NCI-H2081 treated with DMSO at 0.1 percent for 48 hours (cell line): ENCODE measurements at regions not wholly inside any gene's neighbourhood (a gene's known extent, or its start where the extent isn't known, plus 50 kb on each side); places are given as distances from the start of the nearest gene placed in this dataset.
"Not testable (repeated sequence)": the region's sequence is repeated elsewhere in the genome, so short reads cannot be mapped to it uniquely, and the experiment has no call there.

ENCODE experiments used
- DNase-seq: peaks from one replicate; lab custom pipeline; 2025; lab: John Stamatoyannopoulos, UW

- not testable (repeated sequence) for DNase-seq
These were observed 58.3 kb downstream of the ART5 start for GRCh38 chr11:3583476-3583875.

GRCh38 chr11:3581389-3581725 is 60.4 kb downstream of the ART5 start:
- DNase-seq: not testable (repeated sequence)

DNA sequence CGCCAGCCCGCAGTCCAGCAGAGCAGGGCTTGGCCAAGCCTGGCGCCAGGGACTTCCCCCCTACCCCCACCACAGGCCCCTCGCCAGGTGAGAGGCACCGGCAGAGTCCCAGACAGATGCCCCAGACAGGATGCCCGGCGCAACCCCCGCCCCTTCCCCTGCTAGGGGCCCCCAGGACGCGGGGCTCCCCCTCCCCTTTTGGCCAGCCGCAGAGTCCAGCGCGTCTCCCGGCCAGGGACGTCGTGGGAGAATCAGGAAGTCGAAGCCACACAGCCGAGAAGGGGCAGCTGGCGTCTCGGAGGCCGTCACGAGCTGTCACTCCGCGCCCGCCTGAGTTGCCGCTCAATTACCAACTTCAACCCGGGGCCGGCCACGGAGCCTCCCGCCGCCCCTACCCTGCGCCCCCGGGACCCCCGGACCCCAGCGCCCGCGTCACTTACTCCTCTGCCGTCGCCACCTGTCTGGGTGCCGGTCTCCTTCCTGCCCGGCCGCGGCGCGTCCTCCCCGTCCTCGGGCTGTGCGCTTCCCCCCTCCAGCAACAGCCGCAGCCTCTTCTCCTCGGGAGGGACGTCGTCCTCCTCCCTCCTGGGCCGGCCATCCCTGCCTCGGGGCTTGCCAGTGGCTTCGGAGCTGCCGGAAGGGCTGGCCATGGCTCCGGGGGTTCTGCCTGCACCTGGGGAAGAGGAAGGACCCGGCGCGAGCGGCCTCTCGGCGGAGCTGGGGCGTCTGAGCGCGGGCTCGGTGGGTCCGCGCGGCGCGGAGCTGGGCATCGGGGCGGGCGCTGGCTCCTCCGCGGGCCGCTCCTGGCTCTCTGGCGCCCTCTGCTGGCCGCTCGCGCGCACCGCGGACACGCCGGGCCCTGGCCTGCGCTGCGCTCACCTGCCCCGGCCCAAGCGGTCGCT is 61.1 kb downstream of the ART5 start:
- not testable (repeated sequence) for DNase-seq

- DNase-seq: not testable (repeated sequence)
These were observed 62.0 kb downstream of the ART5 start for GRCh38 chr11:3579600-3580459.

DNA sequence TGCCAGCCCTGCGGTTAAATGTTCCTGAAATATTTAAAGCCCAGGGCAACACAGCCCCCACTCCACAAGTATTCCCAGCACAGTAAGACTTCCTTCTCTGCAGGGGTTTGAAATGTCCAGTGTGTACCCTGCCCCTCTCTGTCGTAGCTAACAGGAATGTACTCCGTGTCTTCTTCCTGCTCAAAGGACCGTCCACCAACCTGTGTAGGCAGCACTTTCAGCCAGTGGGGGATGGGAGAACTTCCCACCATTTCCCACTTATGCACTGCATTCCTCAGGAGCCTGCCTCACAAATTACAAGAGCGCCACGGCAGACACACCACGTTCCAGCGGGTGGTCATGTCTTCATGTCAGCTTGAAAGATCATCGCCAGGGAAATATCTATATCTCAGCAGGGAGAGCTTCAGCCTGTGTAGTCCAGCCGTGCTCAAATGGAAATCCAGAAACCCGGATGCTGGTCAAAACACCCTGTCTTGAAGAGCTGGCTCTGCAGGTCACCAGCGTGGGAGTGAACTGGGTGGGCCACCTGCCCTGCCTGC is 65.7 kb downstream of the ART5 start:
- not testable (repeated sequence) for DNase-seq

DNA sequence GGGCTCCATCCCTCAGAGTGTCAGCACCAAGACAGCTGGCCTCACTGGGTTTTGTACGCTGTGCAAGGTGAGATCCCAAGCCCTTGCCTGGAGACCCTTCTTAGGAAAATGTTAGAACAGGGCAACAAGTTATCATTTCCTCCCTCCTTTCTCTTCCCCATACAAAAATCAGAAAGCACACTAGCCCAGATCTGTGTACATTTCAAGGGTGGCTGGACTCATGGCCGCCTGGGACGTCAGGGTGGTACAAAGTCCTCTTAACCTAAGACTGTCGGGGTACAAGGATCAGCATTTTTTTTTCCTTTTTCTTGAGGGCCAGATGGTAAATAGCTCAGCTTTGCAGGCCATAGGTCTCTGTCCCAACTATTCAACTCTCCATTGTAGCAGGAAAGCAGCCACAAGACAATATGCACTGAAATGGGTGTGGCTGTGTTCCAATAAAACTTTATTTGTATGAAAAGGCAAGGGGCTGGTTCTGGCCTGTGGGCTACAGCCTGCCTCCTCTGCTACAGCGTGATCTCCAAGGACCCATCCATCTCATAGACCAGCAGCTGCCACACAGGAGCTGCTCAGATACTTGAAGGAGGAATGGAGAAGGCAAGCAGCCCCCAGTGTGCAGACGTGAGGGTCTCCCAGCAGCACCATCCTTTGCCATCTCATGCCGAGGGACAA is 68.7 kb downstream of the ART5 start:
- not testable (repeated sequence) for DNase-seq

- not testable (repeated sequence) for DNase-seq
These were observed 70.0 kb downstream of the ART5 start for GRCh38 chr11:3571752-3572151.

- DNase-seq: not testable (repeated sequence)
These were observed 76.0 kb downstream of the ART5 start for GRCh38 chr11:3565838-3566237.

GRCh38 chr11:3564383-3564782 is 77.4 kb downstream of the ART5 start:
- DNase-seq: not testable (repeated sequence)

DNA sequence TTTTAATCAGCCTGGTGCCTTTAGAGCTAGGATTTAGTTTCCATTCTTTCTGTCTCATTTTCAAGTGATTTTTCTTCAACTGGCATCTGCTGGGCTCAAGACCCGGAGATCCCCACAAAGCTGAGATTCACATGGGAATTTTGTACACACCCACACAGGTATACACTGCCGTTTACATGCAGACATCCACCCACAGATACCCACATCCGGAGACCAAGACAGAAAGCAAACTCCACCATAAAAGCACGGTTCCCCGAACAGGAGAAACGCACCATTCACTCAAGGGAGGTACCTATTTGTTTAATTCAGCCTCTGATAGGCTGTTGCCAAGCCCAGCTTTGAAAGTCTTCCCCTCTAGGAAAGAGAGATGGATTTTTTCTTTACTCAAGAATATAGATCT is 87.2 kb downstream of the ART5 start:
- DNase-seq: not testable (repeated sequence)

- DNase-seq: not testable (repeated sequence)
These were observed 96.8 kb downstream of the ART5 start for GRCh38 chr11:3544990-3545389.

DNA sequence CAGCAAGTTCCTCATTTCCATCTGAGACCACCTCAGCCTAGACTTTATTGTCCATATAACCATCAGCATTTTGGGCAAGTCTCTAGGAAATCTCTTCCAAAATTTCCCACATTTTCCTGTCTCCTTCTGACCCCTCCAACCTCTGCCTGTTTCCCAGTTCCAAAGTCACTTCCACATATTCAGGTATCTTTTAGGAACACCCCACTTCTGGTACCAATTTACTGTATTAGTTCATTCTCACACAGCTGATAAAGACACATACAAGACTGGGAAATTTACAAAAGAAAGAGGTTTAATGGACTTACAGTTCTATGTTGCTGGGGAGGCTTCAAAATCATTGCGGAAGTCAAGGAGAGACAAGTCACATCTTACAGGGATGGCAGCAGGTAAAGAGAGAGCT is 103.6 kb downstream of the ART5 start:
- DNase-seq: not testable (repeated sequence)

- not testable (repeated sequence) for DNase-seq
These were observed 104.5 kb downstream of the ART5 start for GRCh38 chr11:3537254-3537653.

DNA sequence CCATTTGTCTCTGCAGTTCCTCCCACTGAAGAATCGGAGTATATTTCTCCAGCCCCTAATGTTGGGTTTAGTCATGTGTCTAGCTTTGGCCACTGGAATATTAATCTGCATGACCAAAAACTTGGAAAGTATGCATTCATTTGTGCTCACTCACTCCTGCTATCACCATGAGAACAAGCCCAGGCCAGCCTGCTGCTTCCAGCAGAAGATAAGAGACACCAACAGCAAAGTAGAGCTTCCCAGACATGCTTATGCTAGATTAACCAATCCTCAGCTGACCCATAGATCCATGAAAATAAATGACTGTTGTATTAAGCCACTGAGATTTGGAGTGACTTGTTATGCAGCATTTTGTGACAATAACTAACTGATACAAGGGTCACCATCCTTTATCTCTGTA is 108.8 kb downstream of the ART5 start:
- DNase-seq: not testable (repeated sequence)

DNA sequence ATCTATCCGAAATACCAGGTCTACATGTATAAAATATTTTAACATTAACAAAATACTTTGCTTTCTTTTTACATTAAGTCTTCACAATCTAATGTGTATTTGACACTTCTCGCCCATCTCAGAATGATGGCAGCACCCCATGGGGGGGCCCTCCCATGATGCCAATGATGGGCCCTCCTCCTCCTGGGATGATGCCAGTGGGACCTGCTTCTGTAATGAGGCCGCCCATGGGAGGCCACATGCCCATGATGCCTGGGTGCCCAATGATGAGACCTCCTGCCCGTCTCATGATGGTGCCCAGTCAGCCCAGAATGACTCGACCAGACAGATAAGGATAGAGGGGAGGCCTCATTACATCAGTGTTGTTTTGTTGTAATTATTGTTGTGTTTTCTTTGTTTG is 110.5 kb downstream of the ART5 start:
- DNase-seq: not testable (repeated sequence)

DNA sequence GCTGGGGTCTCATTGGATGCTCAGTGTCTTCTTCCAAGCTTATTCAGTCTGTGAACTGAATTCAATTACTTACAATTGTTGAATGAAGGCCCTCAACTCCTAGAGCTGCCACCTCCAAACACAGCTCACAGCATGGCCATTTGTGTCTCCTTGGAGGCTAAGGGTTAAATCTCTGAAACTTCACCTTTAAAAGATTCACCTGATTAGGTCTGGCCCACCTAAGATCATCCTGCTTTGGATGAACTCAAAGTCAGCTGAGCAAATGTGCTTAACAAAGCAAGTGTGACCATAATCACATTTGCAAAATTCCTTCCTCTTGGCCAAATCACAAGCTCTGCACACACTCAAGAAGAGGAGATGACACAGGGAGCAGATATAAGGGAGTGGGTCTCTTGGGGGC is 118.2 kb downstream of the ART5 start:
- DNase-seq: not testable (repeated sequence)

DNA sequence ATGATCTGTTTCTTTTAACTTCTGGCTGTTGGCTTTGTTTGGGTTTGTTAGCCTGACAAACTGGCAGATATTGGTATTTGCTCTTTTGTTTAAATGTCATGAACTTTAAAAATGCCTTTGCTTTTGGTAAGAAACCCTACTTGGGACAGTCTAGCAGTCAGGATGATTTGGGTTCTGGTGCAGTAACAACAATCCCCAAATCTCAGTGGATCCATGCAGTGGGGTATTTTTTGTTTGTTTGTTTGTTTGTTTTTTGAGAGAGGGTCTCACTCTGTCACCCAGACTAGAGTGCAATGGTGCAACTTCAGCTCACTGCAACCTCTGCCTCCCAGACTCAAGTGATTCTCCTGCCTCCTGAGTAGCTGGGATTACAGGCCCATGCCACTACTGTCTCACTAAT is 120.9 kb downstream of the ART5 start:
- not testable (repeated sequence) for DNase-seq

DNA sequence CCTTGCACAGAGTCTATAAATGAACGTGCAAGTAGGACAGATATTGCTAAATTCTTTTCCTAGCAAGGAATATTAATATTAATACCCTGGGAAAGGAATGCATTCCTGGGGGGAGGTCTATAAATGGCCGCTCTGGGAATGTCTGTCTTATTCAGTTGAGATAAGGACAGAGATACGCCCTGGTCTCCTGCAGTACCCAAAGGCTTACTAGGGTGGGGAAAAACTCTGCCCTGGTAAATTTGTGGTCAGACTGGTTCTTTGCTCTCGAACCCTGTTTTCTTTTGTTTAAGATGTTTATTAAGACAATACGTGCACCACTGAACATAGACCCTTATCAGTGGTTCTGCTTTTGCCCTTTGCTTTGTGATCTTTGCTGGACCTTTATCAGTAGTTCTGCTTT is 122.0 kb downstream of the ART5 start:
- DNase-seq: not testable (repeated sequence)

DNA sequence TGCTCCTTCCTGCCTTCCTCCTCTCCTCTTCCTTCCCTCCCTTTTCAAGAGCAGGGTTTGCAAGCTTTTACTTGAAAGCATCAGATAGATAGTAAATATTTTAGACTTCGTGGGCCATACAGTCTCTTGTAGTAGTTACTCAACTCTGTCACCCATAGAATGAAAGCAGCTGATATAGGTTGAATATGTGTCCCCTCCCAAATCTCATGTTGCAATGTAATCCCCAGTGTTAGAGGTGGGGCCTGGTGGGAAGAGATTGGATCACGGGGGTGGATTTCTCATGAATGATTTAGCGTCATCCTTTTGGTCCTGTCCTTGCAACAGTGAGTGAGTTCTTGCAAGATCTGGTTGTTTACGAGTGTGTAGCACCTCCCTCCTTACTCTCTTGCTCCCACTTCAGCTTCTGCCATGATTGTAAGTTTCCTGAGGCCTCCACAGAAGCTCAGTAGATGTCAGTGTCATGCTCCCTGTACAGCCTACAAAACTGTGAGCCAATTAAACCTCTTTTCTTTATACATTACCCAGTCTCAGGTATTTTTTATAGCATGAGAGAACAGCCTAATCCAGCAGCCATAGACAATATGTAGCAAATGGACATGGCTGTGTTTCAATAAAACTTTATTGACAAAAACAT is 124.7 kb downstream of the ART5 start:
- DNase-seq: not testable (repeated sequence)

DNA sequence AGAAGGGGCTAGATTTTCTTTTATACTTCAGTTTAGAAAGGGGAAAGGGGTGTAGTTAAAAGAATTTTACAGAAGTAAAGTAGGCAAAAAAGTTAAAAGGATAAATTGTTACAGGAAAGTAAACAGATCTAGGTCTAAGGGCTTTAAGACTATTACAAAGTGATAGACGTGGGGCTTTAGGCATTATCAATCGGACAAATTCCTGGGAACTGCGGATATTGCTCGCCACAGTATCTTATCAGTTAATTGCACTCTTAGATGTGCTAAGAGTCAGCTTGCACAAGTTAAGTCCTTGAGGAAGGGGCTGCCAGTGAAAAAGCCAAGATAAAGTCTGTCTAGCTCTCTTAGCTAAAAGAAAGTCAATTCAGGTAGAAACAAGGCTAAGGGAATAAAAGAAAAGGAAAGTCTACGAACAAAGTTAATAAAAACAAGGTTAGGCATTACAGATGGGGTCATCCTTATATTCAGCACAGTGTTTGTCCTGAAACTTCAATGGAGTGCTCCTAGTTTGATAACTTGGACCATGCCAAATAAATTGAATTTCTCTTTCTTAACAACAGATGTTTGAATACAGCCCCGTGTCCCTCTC is 125.4 kb downstream of the ART5 start:
- not testable (repeated sequence) for DNase-seq
